ENCODE measurements at regions not wholly inside any gene's neighbourhood (a gene's known extent, or its start where the extent isn't known, plus 50 kb on each side); places are given as distances from the start of the nearest gene placed in this dataset.
"Not testable (repeated sequence)": the region's sequence is repeated elsewhere in the genome, so short reads cannot be mapped to it uniquely, and the experiment has no call there.

- TF ChIP-seq CTCF (conservative IDR thresholded peaks at IDR 0.05 in 1 of 2, IDR thresholded peaks at IDR 0.05 in 1 of 2; ENCODE audit: low read depth in 1 of 2, low read length in 2 of 2); EZH2 (IDR thresholded peaks at IDR 0.05; ENCODE audit: low read length, missing control alignments): not testable (repeated sequence)
Observed at GRCh38 chr1:85520826-85521820, 56.2 kb upstream of the DDAH1 start.

All from fibroblast of lung (primary cell).